ENCODE measurements at regions not wholly inside any gene's neighbourhood (a gene's known extent, or its start where the extent isn't known, plus 50 kb on each side); places are given as distances from the start of the nearest gene placed in this dataset.

GRCh38 chr16:80063031-80063712 is 462.6 kb upstream of the MAF start:
- DNase-seq (ENCODE audit: unreplicated experiment), result no peak
- CTCF ChIA-PET, result no interaction called here
- Mint-ChIP-seq H3K27ac (ENCODE audit: low read depth, unreplicated experiment) (no peak overlapping the region), H3K4me3 (ENCODE audit: unreplicated experiment) (no peak overlapping the region), H3K27me3 (ENCODE audit: insufficient read depth, unreplicated experiment) (no peaks in the 10 kb centered on the region), H3K36me3 (ENCODE audit: insufficient read depth, unreplicated experiment) (no peaks in the 10 kb centered on the region), H3K9me3 (ENCODE audit: unreplicated experiment) (no peaks in the 10 kb centered on the region), H3K4me1 (ENCODE audit: insufficient read depth, unreplicated experiment) (no peaks in the 10 kb centered on the region)
- intact Hi-C loops (cut with micrococcal nuclease), result no loop called here
- POLR2A ChIA-PET, result no interaction called here
- no peak for TF ChIP-seq CTCF (IDR thresholded peaks at IDR 0.05; ENCODE audit: unreplicated experiment)
- BruUV-seq (replicated peaks), result no TSS peak

- no TSS peak for BruUV-seq (replicated peaks)
- H3K36me3 Mint-ChIP-seq (ENCODE audit: insufficient read depth, unreplicated experiment), result no peaks in the 10 kb centered on the region
- H3K4me3 Mint-ChIP-seq (ENCODE audit: unreplicated experiment), result no peak overlapping the region
- ChIA-PET CTCF (interaction anchor here (0.7 kb wide), 1 partner anchor 750 kb away, joined by 3 read pairs; no protein-coding TSS in a partner anchor), POLR2A (no interaction called here)
- H3K27ac Mint-ChIP-seq (ENCODE audit: low read depth, unreplicated experiment), result peak overlapping the region; percentile 1
- H3K27me3 Mint-ChIP-seq (ENCODE audit: insufficient read depth, unreplicated experiment), result no peaks in the 10 kb centered on the region
- intact Hi-C loops (cut with micrococcal nuclease), result no loop called here
- DNase-seq (ENCODE audit: unreplicated experiment), result no peak
- H3K9me3 Mint-ChIP-seq (ENCODE audit: unreplicated experiment), result no peaks in the 10 kb centered on the region
- TF ChIP-seq CTCF (IDR thresholded peaks at IDR 0.05; ENCODE audit: unreplicated experiment), result no peak
- no peaks in the 10 kb centered on the region for H3K4me1 Mint-ChIP-seq (ENCODE audit: insufficient read depth, unreplicated experiment)
Observed at GRCh38 chr16:80062361-80063030, 462.0 kb upstream of the MAF start.

- TF ChIP-seq CTCF (IDR thresholded peaks at IDR 0.05; ENCODE audit: unreplicated experiment), result no peak
- DNase-seq (ENCODE audit: unreplicated experiment), result no peak
Observed at GRCh38 chr16:80060470-80060869, 459.9 kb upstream of the MAF start.

GRCh38 chr16:80059836-80060235 is 459.3 kb upstream of the MAF start:
- no peak overlapping the region for H3K4me3 Mint-ChIP-seq (ENCODE audit: unreplicated experiment)
- no peak for TF ChIP-seq CTCF (IDR thresholded peaks at IDR 0.05; ENCODE audit: unreplicated experiment)
- ChIA-PET POLR2A (no interaction called here), CTCF (interaction anchor here (0.6 to 0.7 kb wide), 2 partner anchors 23 to 1202 kb away, joined by 4 to 6 read pairs; no protein-coding TSS in a partner anchor)
- DNase-seq (ENCODE audit: unreplicated experiment), result no peak
- H3K27me3 Mint-ChIP-seq (ENCODE audit: insufficient read depth, unreplicated experiment), result no peaks in the 10 kb centered on the region
- no peaks in the 10 kb centered on the region for H3K4me1 Mint-ChIP-seq (ENCODE audit: insufficient read depth, unreplicated experiment)
- no peaks in the 10 kb centered on the region for H3K9me3 Mint-ChIP-seq (ENCODE audit: unreplicated experiment)
- no TSS peak for BruUV-seq (replicated peaks)
- H3K36me3 Mint-ChIP-seq (ENCODE audit: insufficient read depth, unreplicated experiment), result no peaks in the 10 kb centered on the region
- H3K27ac Mint-ChIP-seq (ENCODE audit: low read depth, unreplicated experiment), result no peak overlapping the region
- intact Hi-C loops (cut with micrococcal nuclease), result no loop called here

More at GRCh38 chr16:80060470-80060869, 459.9 kb upstream of the MAF start:
- intact Hi-C loops (cut with micrococcal nuclease), result no loop called here
- Mint-ChIP-seq H3K36me3 (ENCODE audit: insufficient read depth, unreplicated experiment) (no peaks in the 10 kb centered on the region), H3K27me3 (ENCODE audit: insufficient read depth, unreplicated experiment) (no peaks in the 10 kb centered on the region), H3K4me3 (ENCODE audit: unreplicated experiment) (no peak overlapping the region), H3K27ac (ENCODE audit: low read depth, unreplicated experiment) (no peak overlapping the region), H3K4me1 (ENCODE audit: insufficient read depth, unreplicated experiment) (no peaks in the 10 kb centered on the region), H3K9me3 (ENCODE audit: unreplicated experiment) (no peaks in the 10 kb centered on the region)
- no TSS peak for BruUV-seq (replicated peaks)
- ChIA-PET CTCF (interaction anchor here (0.7 kb wide), 1 partner anchor 24 kb away, joined by 4 read pairs; no protein-coding TSS in a partner anchor), POLR2A (no interaction called here)

All from MCF 10A (cell line).